ENCODE measurements at regions not wholly inside any gene's neighbourhood (a gene's known extent, or its start where the extent isn't known, plus 50 kb on each side); places are given as distances from the start of the nearest gene placed in this dataset.

DNA sequence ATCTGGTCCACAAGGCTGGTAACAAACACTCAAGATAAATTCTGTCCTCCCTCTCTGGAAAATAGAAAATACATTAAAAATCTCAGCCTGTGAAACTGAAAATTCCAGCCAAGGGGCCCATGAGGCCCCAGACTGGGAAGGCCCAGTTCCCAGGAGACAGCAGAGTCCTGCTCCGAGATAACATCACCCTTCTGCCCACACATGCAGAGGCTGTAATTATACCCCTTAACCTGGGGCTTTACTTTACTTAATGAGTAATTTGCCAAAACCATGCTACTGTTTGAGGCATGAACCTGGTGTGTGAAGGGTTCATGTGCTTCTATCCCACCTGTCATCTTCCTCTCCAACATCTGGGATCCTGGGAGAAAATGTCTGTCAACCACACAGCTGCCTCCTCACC lies 398.9 kb upstream of the SULF2 start:
- no peak overlapping the region for H3K27ac ChIP-seq (replicated peaks)
- no peak for DNase-seq (ENCODE audit: low read depth in 1 of 2, low spot score in 1 of 2)
- H3K27me3 ChIP-seq (ENCODE audit: insufficient read depth, poor library complexity, severe bottlenecking) = no peaks in the 10 kb centered on the region
- TF ChIP-seq, protein P1, sequence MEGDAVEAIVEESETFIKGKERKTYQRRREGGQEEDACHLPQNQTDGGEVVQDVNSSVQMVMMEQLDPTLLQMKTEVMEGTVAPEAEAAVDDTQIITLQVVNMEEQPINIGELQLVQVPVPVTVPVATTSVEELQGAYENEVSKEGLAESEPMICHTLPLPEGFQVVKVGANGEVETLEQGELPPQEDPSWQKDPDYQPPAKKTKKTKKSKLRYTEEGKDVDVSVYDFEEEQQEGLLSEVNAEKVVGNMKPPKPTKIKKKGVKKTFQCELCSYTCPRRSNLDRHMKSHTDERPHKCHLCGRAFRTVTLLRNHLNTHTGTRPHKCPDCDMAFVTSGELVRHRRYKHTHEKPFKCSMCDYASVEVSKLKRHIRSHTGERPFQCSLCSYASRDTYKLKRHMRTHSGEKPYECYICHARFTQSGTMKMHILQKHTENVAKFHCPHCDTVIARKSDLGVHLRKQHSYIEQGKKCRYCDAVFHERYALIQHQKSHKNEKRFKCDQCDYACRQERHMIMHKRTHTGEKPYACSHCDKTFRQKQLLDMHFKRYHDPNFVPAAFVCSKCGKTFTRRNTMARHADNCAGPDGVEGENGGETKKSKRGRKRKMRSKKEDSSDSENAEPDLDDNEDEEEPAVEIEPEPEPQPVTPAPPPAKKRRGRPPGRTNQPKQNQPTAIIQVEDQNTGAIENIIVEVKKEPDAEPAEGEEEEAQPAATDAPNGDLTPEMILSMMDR (IDR thresholded peaks at IDR 0.05; ENCODE audit: insufficient read depth, low read length) = no peak
- TF ChIP-seq SPI1 (IDR thresholded peaks at IDR 0.05; ENCODE audit: borderline replicate concordance, low read depth) (no peak), GABPA (IDR thresholded peaks at IDR 0.05; ENCODE audit: low read depth) (no peak), POLR2AphosphoS5 (IDR thresholded peaks at IDR 0.05; ENCODE audit: low read depth) (no peak)
- TF ChIP-seq, protein P2, sequence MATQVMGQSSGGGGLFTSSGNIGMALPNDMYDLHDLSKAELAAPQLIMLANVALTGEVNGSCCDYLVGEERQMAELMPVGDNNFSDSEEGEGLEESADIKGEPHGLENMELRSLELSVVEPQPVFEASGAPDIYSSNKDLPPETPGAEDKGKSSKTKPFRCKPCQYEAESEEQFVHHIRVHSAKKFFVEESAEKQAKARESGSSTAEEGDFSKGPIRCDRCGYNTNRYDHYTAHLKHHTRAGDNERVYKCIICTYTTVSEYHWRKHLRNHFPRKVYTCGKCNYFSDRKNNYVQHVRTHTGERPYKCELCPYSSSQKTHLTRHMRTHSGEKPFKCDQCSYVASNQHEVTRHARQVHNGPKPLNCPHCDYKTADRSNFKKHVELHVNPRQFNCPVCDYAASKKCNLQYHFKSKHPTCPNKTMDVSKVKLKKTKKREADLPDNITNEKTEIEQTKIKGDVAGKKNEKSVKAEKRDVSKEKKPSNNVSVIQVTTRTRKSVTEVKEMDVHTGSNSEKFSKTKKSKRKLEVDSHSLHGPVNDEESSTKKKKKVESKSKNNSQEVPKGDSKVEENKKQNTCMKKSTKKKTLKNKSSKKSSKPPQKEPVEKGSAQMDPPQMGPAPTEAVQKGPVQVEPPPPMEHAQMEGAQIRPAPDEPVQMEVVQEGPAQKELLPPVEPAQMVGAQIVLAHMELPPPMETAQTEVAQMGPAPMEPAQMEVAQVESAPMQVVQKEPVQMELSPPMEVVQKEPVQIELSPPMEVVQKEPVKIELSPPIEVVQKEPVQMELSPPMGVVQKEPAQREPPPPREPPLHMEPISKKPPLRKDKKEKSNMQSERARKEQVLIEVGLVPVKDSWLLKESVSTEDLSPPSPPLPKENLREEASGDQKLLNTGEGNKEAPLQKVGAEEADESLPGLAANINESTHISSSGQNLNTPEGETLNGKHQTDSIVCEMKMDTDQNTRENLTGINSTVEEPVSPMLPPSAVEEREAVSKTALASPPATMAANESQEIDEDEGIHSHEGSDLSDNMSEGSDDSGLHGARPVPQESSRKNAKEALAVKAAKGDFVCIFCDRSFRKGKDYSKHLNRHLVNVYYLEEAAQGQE (IDR thresholded peaks at IDR 0.05; ENCODE audit: insufficient replicate concordance, low read depth) = no peak
- H3K4me3 ChIP-seq (replicated peaks; ENCODE audit: insufficient read depth, low read length) = no peak overlapping the region

DNA sequence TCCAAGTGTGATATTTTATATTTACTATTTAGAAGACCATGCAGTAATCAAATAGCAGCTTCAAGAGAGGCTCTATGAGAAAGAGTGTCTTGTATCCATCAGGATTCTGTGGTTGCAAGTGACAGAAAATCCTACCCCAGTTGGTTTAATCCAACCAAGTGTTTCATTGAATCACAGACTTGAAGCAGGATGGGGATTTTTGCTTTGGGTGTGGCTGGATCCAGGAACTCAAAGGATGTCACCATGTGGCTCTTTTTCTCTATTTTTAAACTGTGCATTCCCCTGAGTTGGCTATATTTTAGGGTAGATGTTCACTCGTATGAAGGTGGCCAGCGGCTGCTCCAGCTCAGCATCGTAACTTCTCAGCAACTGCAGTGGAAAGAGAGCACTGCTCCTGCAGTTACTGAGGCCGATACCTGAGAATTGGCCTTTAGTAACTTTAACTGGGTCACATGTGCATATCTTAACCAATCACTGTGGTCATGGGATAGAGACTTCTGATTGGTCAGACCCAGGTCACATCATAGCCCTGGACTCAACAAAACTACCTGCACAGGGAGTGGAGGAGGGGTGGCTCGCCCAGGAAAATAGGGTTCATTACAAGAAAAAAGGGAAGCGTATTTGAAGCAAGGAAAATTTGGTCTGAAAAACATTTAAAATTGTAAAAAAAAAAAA lies 396.1 kb upstream of the SULF2 start:
- H3K27me3 ChIP-seq (ENCODE audit: insufficient read depth, poor library complexity, severe bottlenecking) = no peaks in the 10 kb centered on the region
- H3K27ac ChIP-seq (replicated peaks) = no peak overlapping the region
- H3K4me3 ChIP-seq (replicated peaks; ENCODE audit: insufficient read depth, low read length) = no peak overlapping the region
- no peak for DNase-seq (ENCODE audit: low read depth in 1 of 2, low spot score in 1 of 2)
- TF ChIP-seq, protein P1 (IDR thresholded peaks at IDR 0.05; ENCODE audit: insufficient read depth, low read length) = no peak
- no peak for TF ChIP-seq POLR2AphosphoS5 (IDR thresholded peaks at IDR 0.05; ENCODE audit: low read depth)
- TF ChIP-seq SPI1 (IDR thresholded peaks at IDR 0.05; ENCODE audit: borderline replicate concordance, low read depth) = no peak
- TF ChIP-seq, protein P2 (IDR thresholded peaks at IDR 0.05; ENCODE audit: insufficient replicate concordance, low read depth) = no peak
- TF ChIP-seq GABPA (IDR thresholded peaks at IDR 0.05; ENCODE audit: low read depth) = no peak

DNA sequence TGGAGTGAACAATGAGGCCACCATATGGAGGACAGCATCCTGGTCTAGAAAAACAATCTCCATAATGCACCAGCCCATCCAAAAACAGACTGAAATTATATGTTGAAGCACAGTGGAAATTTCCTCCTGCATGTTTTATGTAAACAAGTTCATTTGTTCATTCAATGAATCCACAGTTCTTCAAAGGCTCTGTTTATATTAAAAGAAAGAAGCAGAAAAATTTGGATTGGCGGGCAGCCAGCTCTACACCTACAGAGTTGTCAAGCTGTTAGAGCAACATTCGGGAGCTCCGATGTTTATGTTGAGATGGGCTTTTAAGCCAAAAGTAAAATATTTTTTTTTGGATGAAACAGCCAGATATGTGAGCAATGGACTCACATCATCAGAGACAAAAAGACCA lies 395.3 kb upstream of the SULF2 start:
- H3K27me3 ChIP-seq (ENCODE audit: insufficient read depth, poor library complexity, severe bottlenecking) = no peaks in the 10 kb centered on the region
- H3K4me3 ChIP-seq (replicated peaks; ENCODE audit: insufficient read depth, low read length) = no peak overlapping the region
- no peak for DNase-seq (ENCODE audit: low read depth in 1 of 2, low spot score in 1 of 2)
- TF ChIP-seq, protein P1 (IDR thresholded peaks at IDR 0.05; ENCODE audit: insufficient read depth, low read length) = no peak
- no peak overlapping the region for H3K27ac ChIP-seq (replicated peaks)

DNA sequence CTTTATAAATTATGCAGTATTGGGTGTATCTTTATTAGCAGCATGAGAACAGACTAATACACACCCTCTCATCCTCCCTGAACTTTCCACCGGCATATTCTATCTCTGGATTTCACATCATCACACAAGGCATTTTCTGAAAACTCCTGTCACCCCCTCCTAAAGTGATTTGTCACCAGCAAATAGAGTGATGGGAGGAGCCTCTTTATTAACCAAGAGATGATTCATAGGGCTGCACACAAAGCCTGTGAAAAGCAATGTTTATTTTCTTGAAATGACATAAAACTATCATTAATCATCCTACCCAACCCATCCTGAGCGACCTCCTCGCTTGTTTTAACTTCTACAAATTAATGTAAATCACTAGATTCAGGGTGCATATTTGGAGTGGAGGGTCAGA lies 394.7 kb upstream of the SULF2 start:
- H3K4me3 ChIP-seq (replicated peaks; ENCODE audit: insufficient read depth, low read length) = no peak overlapping the region
- no peak overlapping the region for H3K27ac ChIP-seq (replicated peaks)
- no peaks in the 10 kb centered on the region for H3K27me3 ChIP-seq (ENCODE audit: insufficient read depth, poor library complexity, severe bottlenecking)
- no peak for DNase-seq (ENCODE audit: low read depth in 1 of 2, low spot score in 1 of 2)
- no peak for TF ChIP-seq POLR2AphosphoS5 (IDR thresholded peaks at IDR 0.05; ENCODE audit: low read depth)
- TF ChIP-seq GABPA (IDR thresholded peaks at IDR 0.05; ENCODE audit: low read depth) = no peak
- TF ChIP-seq, protein P1 (IDR thresholded peaks at IDR 0.05; ENCODE audit: insufficient read depth, low read length) = no peak
- no peak for TF ChIP-seq SPI1 (IDR thresholded peaks at IDR 0.05; ENCODE audit: borderline replicate concordance, low read depth)
- TF ChIP-seq, protein P2 (IDR thresholded peaks at IDR 0.05; ENCODE audit: insufficient replicate concordance, low read depth) = no peak
